ENCODE measurements at regions not wholly inside any gene's neighbourhood (a gene's known extent, or its start where the extent isn't known, plus 50 kb on each side); places are given as distances from the start of the nearest gene placed in this dataset.

- no peak for TF ChIP-seq EGR1 (IDR thresholded peaks at IDR 0.05; ENCODE audit: low read depth in 2 of 2)
- no peak for TF ChIP-seq NR2F2 (IDR thresholded peaks at IDR 0.05)
- TF ChIP-seq YY1 (IDR thresholded peaks at IDR 0.05), result no peak
- no peak for TF ChIP-seq CTCF (IDR thresholded peaks at IDR 0.05; ENCODE audit: low read depth, low read length, missing input control)
- no peak for TF ChIP-seq ATF3 (IDR thresholded peaks at IDR 0.05)
- no peak for TF ChIP-seq RAD21 (IDR thresholded peaks at IDR 0.05)
- no peak for TF ChIP-seq RXRA (IDR thresholded peaks at IDR 0.05)
- no peak for TF ChIP-seq ZBTB33 (IDR thresholded peaks at IDR 0.05)
- no peak for TF ChIP-seq MAX (IDR thresholded peaks at IDR 0.05)
- no peak for TF ChIP-seq TAF1 (conservative IDR thresholded peaks at IDR 0.05)
- TF ChIP-seq HNF4G (IDR thresholded peaks at IDR 0.05), result no peak
- no peak for TF ChIP-seq FOXA2 (IDR thresholded peaks at IDR 0.05)
Observed at GRCh38 chr1:54497338-54497737, 50.7 kb upstream of the ACOT11 start.

GRCh38 chr1:54495954-54496353, 52.1 kb upstream of the ACOT11 start:
- Histone ChIP-seq H3K9me3 (ENCODE audit: control insufficient read depth in 4 of 4, low read length in 3 of 4) (peaks cover 0 to 3% (median 0%) of the 10 kb centered on the region in 4 donors), H3K36me3 (ENCODE audit: control insufficient read depth in 4 of 4, insufficient read depth in 3 of 4, low read depth in 1 of 4, low read length in 3 of 4) (no peaks in the 10 kb centered on the region), H3K27ac (ENCODE audit: low read depth in 1 of 2, low read length in 2 of 2) (no peak overlapping the region), H3K4me3 (ENCODE audit: low read depth in 1 of 3, low read length in 3 of 3) (no peak overlapping the region), H3K27me3 (ENCODE audit: control insufficient read depth in 4 of 4, insufficient read depth in 4 of 4, low read length in 3 of 4) (no peaks in the 10 kb centered on the region), H3K9ac (ENCODE audit: low read depth in 1 of 2, low read length in 2 of 2) (no peak overlapping the region), H3K4me1 (ENCODE audit: control insufficient read depth in 4 of 4, insufficient read depth in 4 of 4, low read length in 3 of 4) (peaks cover 2 to 12% (median 8%) of the 10 kb centered on the region in 4 donors)
- no peak for DNase-seq (ENCODE audit: low spot score)
- WGBS, result 82% methylated on average over 7 of the region's 7 CpGs
- TF ChIP-seq RAD21 (IDR thresholded peaks at IDR 0.05) (no peak), FOXA1 (IDR thresholded peaks at IDR 0.05) (no peak), REST (IDR thresholded peaks at IDR 0.05) (no peak), ZBTB33 (IDR thresholded peaks at IDR 0.05) (no peak), HNF4A (conservative IDR thresholded peaks at IDR 0.05) (no peak), JUND (IDR thresholded peaks at IDR 0.05) (no peak), GABPA (IDR thresholded peaks at IDR 0.05 in 1 of 2, conservative IDR thresholded peaks at IDR 0.05 in 1 of 2) (no peak), TAF1 (conservative IDR thresholded peaks at IDR 0.05) (no peak), NR2F2 (IDR thresholded peaks at IDR 0.05) (no peak), MAX (IDR thresholded peaks at IDR 0.05) (no peak), ATF3 (IDR thresholded peaks at IDR 0.05) (no peak), EGR1 (IDR thresholded peaks at IDR 0.05; ENCODE audit: low read depth in 2 of 2) (no peak), CTCF (IDR thresholded peaks at IDR 0.05; ENCODE audit: low read depth, low read length, missing input control) (no peak), RXRA (IDR thresholded peaks at IDR 0.05) (no peak), YY1 (IDR thresholded peaks at IDR 0.05) (no peak), HNF4G (IDR thresholded peaks at IDR 0.05) (no peak), FOXA2 (IDR thresholded peaks at IDR 0.05) (no peak), SP1 (IDR thresholded peaks at IDR 0.05) (no peak)

More at GRCh38 chr1:54497338-54497737, 50.7 kb upstream of the ACOT11 start:
- no peak overlapping the region for H3K4me3 ChIP-seq (ENCODE audit: low read depth in 1 of 3, low read length in 3 of 3)
- no peak overlapping the region for H3K9ac ChIP-seq (ENCODE audit: low read depth in 1 of 2, low read length in 2 of 2)
- peaks cover 0 to 9% (median 7%) of the 10 kb centered on the region in 4 donors for H3K4me1 ChIP-seq (ENCODE audit: control insufficient read depth in 4 of 4, insufficient read depth in 4 of 4, low read length in 3 of 4)
- DNase-seq (ENCODE audit: low spot score), result no peak
- no peaks in the 10 kb centered on the region for H3K36me3 ChIP-seq (ENCODE audit: control insufficient read depth in 4 of 4, insufficient read depth in 3 of 4, low read depth in 1 of 4, low read length in 3 of 4)
- H3K27ac ChIP-seq (ENCODE audit: low read depth in 1 of 2, low read length in 2 of 2), result no peak overlapping the region
- H3K27me3 ChIP-seq (ENCODE audit: control insufficient read depth in 4 of 4, insufficient read depth in 4 of 4, low read length in 3 of 4), result no peaks in the 10 kb centered on the region
- WGBS, result 92% methylated on average over 6 of the region's 6 CpGs
- H3K9me3 ChIP-seq (ENCODE audit: control insufficient read depth in 4 of 4, low read length in 3 of 4), result peaks cover 0 to 3% (median 0%) of the 10 kb centered on the region in 4 donors

Data from liver (tissue), 8 donors.